22Rv1 (cell line): ENCODE measurements at regions not wholly inside any gene's neighbourhood (a gene's known extent, or its start where the extent isn't known, plus 50 kb on each side); places are given as distances from the start of the nearest gene placed in this dataset.

Experiments used
- H3K27ac ChIP-seq: fragments of 450-650 bp; 2 replicates; pipeline ENCODE4 v1.5.1; 2017
- CTCF ChIP-seq: fragments of 450-650 bp; IDR thresholded peaks from 2 replicates; pipeline ENCODE4 v1.5.1; 2017; ENCODE audit warnings: mild to moderate bottlenecking
- ZFX ChIP-seq: fragments of 450-650 bp; IDR thresholded peaks from 2 replicates; pipeline ENCODE4 v1.6.1; 2017; ENCODE audit warnings: antibody characterized with exemption, borderline replicate concordance

- no peak for TF ChIP-seq CTCF
- TF ChIP-seq ZFX, result no peak
- H3K27ac ChIP-seq, result no peak overlapping the region
Observed at GRCh38 chr2:146879882-146880281, 964.9 kb upstream of the ACVR2A start.

- TF ChIP-seq ZFX, result no peak
- no peak for TF ChIP-seq CTCF
- H3K27ac ChIP-seq, result no peak overlapping the region
Observed at GRCh38 chr2:146874260-146874658, 970.6 kb upstream of the ACVR2A start.

GRCh38 chr2:146873646-146874259 is 971.1 kb upstream of the ACVR2A start:
- no peak for TF ChIP-seq CTCF
- TF ChIP-seq ZFX, result no peak
- H3K27ac ChIP-seq, result no peak overlapping the region

GRCh38 chr2:146873056-146873455 is 971.8 kb upstream of the ACVR2A start:
- H3K27ac ChIP-seq, result no peak overlapping the region
- no peak for TF ChIP-seq ZFX
- TF ChIP-seq CTCF, result no peak

GRCh38 chr2:146870691-146871090 is 974.1 kb upstream of the ACVR2A start:
- no peak overlapping the region for H3K27ac ChIP-seq
- TF ChIP-seq ZFX (no peak), CTCF (no peak)

GRCh38 chr2:146869328-146869727 is 975.5 kb upstream of the ACVR2A start:
- no peak overlapping the region for H3K27ac ChIP-seq
- TF ChIP-seq CTCF (no peak), ZFX (no peak)

GRCh38 chr2:146868051-146868450 is 976.8 kb upstream of the ACVR2A start:
- no peak for TF ChIP-seq ZFX
- no peak for TF ChIP-seq CTCF
- H3K27ac ChIP-seq, result no peak overlapping the region
